Hematopoietic multipotent progenitor cell treated with erythropoietin and hydrocortisone succinate and interleukin-3 and kit ligand, for 8 days (in vitro differentiated cells): ENCODE measurements at regions not wholly inside any gene's neighbourhood (a gene's known extent, or its start where the extent isn't known, plus 50 kb on each side); places are given as distances from the start of the nearest gene placed in this dataset.
"Not testable (repeated sequence)": the region's sequence is repeated elsewhere in the genome, so short reads cannot be mapped to it uniquely, and the experiment has no call there.

ENCODE experiments used
- DNase-seq: peaks from one replicate; pipeline ENCODE4 v3.0.0-alpha.2; 2015

DNA sequence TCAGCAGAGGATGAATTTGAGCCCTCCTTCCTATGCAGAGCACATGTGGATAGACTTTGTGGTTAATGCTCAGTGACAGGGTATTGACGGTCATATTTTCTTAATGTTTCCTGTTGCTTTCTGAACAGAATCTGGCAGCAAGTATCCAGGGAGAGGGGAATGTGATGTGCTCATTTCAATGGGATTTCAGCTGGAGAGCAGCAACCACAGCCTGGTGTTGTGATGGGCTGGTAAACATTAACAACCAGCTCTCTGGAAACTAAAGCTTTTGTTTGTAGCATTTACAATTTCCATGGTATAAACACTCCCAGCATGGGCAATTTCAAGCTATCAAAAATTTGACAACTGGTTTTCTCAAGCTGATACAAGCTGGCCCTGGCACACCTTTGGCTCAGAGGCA is 215.9 kb downstream of the SH2D4B start:
- DNase-seq, result no peak

DNA sequence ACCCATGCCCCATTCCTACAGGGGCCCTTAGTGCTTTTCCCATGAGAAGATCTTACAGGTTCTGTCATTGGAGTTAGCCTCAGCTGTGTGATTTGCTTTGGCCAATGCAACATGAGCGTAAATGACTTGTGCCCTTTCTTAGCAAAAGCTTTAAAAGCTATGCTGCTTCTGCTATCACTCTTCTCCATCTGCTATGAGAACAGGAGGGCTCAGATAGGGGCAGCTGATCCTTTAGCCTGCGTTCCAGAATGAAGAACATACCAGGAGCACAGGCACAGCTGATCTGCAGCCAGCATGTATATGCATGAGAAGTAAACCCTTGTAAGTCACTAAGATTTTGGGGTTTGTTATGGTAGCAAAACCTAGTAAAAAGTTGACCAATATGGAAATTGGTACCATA is 218.2 kb downstream of the SH2D4B start:
- no peak for DNase-seq

DNA sequence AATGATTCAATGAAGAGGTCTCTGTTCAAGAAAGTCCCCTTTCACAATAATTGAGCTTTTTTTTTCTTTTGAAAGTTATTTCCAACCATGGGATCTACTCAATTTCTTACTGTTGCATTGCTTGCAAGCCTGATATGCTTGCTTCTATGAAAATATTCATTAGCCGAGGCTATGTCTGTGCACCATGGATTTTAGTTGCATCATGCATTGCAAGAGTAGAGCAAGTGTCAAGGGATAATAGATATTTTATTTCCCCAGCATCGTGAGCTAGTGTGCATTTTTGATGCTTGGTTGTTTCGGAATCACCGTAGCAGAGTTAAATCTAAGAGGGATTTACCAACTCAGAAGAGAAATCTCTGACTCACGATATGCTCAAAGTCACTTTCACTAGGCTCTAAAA is 222.0 kb downstream of the SH2D4B start:
- no peak for DNase-seq

DNA sequence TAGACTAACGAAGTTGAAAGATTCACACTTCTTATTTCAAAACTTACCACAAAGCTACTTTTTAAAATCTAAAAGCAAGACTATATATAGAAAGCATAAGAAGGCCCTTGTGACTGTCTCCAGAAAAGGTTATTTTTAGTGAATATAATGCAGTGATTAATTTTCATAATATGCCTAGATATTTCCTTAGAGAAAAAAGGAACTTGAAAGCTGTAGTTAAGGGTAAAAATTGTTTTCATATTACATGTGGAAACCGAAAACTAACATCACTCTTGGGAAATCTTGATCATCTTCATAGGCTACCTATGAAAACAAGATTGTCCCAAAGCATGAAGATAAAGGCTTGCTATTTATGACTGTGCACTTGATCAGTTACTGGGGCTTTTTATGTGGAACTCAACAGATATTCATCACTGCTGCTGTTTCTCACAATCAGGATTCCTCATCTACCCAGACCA is 223.2 kb downstream of the SH2D4B start:
- no peak for DNase-seq

DNA sequence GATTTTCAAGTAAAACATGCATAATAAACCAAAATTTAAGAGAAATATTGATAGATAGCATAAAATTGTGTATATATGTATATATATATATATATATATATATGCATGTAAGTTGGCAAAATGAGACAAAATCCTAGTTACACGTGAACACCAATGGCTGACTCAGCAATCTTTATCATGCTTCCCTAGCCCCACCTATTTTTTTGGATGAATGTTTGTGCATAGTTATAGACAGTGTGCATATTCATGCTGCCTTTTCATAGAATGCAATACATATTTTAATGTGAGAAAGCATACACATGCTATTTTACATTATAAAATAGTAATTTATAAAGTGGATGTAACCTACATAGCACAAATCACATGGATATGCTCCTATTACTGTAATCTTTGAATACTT is 230.3 kb downstream of the SH2D4B start:
- DNase-seq, result no peak

DNA sequence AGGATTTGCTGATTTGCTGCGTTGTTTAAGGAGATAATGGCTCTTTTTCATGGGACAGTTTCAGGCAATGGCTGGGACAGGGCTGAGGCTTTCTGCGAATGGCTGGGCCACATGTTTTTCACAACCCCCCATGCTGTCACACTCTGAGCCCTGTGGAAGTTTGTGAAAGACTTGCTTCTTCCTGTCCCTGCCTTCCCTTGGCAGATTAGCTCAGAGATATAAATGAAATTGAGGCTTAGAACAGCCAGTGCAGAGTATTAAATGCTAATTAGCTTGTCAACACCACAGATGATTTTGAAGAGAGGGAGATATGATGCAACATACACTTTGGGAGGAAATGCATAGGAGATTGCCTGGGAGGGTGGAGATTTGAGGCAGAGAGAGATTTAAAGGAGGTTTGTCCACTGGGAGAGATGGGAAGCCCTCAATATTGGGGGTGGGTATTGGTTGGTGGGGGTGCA is 232.0 kb downstream of the SH2D4B start:
- DNase-seq, result no peak

DNA sequence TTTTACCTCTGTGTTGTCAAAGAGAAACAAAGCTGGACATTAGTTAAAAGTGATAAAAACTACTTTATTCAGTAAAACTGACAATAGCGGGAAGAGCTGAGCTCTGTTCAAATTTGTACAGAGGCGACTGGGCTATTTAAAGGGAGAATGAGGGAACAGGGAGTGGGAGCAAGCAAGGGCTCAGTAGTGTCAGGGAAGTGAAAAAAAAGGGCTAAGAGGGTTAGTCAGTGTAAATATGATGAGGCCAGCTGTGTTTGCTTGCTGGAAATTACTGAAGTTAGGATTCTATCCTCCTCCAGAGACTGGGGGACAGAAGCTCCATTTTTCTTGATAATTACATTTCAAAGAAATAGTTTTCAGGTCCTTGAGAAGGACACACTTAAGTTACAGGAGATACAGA is 232.5 kb downstream of the SH2D4B start:
- no peak for DNase-seq

DNA sequence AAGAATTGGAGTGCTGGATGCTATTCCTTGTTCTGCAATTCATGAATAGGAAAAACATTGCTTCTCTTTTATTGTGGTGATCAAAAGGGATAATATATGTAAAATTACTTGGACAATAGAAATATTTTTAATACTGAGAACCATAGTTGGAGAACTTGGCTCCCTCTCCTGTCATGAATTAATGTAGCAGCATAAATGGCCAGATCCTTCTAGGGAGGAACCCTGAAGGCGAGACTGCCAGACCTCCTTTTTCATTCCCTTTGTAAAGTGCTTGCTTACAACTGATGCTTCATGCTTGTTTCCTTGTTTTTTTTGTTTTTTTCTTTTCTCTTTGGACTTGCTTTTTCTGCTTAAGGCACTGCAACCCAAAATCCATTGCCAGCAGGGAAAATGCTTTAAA is 233.6 kb downstream of the SH2D4B start:
- DNase-seq, result no peak

DNA sequence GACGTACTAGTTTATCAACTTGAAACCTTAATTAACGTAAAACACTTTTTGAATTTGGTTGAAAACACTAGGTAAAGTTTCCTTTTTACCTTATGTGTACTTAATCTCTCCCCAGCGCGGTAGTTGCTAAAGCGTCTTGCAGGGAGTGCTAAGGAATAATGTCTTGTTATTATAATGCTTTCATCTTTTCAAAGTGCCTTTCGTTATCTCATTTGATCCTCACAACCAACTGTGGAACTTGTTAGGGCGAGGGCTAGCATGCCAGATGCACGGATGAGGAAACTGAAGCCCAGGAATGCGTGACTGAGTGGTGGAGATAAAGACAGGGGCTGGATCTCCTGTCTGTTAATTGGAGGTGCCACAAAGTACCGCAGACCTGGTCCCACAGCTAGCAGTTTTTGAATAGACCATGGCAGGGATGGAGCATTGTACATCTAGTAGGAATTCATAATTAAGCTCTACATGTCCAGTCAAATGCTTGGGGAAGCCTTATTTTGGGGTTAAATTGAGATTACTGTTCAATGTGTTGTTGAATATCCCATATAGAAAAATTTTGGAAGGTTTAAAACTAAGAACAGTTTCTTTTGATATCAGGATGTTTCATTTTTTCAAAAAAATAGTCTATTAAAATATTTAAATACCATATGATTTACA is 234.3 kb downstream of the SH2D4B start:
- DNase-seq, result no peak

DNA sequence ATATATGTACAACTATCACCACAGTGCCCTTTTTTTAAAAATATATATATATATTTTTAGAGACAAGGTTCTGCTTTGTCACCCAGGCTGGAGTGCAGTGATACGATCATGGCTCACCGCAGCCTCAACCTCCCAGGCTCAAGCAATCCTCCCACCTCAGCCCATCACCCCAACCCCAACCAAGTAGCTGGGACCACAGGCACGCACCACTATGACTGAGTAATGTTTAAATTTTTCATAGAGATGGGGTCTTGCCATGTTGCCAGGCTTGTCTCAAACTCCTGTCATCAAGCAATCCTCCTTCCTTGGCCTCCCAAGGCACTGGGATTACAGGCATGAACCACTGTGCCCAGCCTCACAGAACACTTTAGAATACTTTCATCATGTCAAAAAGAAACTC is 234.9 kb downstream of the SH2D4B start:
- DNase-seq, result no peak

DNA sequence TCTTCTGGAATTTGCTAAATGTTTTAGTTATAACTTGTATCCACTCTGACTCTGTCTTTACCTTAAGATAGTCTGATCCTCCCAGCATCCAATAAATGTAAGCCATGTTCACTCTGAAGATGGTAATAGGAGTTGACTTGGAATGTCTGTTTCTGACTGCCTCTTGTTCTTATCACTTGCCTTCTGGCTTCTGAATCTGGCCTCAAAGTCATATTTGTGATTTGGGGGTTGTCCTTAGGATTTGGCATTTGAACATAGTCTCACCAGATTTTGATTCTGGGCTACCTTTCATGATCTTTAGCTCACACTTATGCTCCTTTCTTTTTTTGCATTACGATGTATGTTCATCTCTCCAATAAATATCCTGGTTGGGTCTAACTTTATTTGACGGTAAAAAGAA is 247.0 kb downstream of the SH2D4B start:
- no peak for DNase-seq

DNA sequence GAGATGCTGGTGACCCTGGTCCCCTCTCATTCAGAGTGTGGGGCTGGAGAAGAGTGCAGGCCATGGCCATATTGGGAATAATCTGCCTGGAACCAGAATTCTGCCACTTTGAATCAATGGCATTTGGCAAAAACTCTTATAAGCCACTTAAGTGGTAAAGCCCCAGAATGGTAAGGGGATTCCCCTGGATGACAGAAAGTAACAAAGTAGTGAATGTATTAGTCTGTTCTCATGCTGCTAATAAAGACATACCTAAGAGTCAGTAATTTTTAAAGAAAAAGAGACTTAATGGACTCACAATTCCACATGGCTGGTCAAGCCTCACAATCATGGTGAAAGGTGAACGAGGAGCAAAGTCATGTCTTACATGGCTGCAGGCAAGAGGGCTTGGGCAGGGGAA is 248.6 kb downstream of the SH2D4B start:
- DNase-seq, result no peak

DNA sequence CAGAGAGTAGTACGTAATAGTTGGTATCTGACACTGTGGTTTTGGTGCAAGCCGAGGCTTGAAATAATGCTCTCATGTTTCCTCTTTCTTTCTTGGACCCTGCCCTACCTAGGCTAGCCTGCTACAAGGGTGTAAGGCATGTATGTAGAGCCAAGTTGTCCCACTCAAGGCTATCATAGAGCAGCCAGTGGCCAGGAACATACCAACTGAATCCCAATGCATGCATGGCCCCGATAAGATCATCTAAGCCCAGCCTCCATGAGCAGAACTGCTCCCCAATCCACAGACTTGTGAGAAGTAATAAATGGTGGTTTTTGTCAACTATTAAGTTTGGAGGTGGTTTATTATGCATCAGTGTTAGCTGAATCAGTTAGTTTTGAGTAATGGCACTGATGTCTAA is 250.2 kb downstream of the SH2D4B start:
- no peak for DNase-seq

DNA sequence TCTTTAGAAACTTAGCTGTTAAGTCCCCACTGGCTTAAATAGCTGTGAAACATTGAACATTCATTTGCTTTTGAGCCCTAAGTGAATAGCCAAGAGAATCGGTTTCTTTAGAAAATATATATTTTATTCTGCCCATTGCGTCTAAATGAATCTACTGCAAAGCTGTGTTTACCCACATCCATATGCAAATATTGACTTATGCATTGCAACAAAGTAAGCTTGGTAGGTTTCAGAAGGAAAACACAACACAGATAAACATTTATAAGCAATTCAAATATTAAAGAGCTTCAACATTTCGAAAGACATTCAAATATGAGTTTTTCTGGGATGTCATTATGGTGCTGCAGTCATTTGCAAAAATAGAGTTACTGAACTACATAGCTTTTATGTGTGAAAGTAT is 257.3 kb downstream of the SH2D4B start:
- no peak for DNase-seq

DNA sequence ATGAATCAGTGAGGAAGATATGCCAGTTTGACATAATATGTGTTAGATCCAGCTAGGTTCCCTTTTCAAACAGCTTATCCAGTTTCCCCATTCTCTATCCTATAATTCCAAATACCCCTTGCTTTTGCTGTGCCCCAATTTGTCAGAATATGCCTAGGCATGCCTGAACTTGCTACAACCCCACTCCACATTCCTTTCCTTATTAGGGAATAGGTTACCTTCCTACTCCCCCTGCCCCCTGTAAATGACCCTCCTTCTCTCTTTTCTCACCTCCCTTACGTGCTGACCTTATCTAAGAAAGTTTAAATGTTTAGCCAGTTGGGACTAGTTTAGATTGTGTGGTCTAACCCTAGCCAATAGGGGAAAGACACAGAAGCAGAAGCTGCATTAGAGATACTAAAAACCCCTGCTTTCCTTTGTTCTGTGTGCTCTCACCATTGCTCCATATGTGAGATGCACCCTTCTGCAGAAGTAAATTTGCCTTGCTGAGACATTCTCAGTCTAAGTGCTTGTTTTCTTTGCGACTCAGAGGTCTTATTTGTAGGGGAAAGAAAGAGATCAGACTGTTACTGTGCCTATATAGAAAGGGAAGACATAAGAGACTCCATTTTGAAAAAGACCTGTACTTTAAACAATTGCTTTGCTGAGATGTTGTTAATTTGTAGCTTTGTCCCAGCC is 267.8 kb downstream of the SH2D4B start:
- no peak for DNase-seq

DNA sequence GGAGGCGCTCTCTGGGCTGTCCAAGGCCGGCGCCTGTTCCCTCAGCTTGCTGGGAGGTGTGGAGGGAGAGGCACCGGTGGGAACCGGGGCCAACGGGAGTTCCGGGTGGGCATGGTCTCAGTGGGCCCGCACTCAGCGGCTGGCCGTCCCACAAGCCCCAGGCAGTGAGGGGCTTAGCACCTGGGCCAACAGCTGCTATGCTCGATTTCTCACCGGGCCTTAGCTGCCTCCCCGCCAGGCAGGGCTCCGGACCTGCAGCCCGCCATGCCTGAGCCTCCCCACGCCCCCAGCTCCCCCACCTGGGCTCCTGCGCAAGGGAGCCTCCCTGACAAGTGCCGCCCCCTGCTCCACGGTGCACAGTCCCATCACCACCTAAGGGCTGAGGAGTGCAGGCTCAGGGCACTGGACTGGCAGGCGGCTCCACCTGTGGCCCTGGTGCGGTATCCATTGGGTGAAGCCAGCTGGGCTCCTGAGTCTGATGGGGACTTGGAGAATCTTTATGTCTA is 276.5 kb downstream of the SH2D4B start:
- no peak for DNase-seq

DNA sequence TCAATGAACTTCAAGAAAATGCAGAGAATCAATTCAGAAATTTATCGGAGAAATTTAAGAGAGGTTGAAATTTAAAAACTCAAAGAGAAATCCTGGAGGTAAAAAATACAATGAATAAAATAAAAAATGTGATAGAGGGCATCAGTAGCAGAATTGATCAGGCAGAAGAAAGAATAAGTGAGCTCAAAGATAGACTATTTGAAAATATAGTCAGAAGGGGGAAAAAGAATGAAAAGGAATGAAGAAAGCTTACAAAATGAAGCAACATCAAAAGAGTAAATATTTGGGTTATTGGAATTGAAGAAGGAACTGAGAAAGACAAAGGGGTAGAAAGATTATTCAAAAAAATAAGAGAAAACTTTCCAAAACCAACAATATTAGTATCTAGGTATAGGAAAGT is 291.4 kb downstream of the SH2D4B start:
- DNase-seq, result no peak

DNA sequence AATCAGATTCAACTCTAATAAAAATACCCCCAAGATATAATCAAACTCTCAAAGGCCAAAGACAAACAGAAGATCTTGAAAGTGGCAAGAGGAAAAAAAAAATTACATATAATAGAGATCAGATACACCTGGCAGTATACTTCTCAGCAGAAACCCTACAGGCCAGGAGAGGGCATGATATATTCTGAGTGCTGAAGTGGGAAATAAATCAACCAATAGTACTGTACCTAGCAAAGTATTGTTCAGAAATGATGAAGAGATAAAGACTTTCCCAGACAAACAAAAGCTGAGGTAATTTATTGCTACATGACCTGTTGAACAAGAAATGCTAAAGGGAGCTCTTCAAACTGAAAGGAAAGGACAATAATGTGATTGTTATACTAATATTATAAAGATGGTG is 291.9 kb downstream of the SH2D4B start:
- DNase-seq, result no peak

DNA sequence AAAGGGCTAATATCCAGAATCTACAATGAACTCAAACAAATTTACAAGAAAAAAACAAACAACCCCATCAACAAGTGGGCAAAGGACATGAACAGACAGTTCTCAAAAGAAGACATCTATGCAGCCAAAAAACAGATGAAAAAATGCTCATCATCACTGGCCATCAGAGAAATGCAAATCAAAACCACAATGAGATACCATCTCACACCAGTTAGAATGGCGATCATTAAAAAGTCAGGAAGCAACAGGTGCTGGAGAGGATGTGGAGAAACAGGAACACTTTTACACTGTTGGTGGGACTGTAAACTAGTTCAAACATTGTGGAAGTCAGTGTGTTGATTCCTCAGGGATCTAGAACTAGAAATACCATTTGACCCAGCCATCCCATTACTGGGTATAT is 295.0 kb downstream of the SH2D4B start:
- DNase-seq, result not testable (repeated sequence)

DNA sequence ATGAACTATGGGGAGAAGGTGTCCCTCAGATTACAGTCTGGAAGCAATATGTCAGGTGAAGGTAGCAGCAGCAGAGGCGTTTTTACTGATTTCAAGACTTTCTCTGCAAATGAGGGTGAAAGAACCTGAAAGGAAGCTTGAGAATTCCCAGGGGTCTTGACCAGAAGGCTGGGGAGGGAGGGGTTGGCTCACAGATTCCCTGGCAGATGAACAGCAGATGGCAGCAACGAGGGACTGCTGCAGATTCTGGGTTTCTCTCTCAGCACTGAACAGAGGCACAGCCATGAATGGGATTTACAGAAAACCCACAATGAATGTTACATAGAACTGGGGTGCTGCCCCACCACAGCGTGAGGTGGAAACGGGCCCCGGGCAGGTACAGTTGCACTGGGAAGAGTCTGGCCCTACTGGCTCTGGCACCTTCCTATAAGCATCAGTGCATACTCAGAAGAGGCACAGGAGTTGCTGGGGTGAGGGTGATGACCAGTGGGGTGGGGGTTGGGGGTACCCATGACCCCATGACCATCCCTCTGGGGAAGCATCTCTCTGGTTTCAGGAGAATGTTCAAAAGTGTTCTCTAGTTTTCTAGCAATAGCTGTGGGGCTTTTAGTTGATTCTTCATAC is 317.8 kb downstream of the SH2D4B start:
- DNase-seq, result peak; percentile 2

DNA sequence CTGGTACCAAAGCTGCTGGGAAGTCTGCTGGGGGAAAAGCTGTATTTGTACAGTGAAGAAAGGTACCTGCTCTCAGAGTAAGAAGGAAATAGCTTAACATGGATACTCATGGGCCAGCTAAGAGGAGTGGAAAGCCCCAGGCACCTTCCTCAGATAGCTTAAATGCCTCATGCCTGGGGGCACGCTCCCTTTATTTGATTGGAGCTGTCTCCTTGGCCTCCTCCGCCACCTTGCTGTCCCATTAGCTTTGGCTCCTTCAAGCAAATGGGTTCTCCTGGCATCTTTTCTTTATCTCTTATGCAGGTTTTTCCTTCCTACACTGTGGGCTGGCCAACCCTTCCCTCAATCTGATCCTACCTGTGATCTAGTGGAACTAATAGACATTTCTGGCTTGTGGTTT is 318.5 kb downstream of the SH2D4B start:
- no peak for DNase-seq

DNA sequence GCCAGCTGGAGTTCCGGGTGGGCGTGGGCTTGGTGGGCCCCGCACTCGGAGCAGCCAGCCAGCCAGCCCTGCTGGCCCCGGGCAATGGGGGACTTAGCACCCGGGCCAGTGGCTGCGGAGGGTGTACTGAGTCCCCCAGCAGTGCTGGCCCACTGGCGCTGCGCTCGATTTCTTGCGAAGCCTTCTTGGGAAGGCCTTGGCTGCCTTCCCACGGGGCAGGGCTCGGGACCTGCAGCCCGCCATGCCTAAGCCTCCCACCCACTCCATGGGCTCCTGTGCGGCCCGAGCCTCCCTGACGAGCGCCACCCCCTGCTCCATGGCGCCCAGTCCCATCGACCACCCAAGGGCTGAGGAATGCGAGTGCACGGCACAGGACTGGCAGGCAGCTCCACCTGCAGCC is 321.6 kb downstream of the SH2D4B start:
- DNase-seq, result not testable (repeated sequence)

DNA sequence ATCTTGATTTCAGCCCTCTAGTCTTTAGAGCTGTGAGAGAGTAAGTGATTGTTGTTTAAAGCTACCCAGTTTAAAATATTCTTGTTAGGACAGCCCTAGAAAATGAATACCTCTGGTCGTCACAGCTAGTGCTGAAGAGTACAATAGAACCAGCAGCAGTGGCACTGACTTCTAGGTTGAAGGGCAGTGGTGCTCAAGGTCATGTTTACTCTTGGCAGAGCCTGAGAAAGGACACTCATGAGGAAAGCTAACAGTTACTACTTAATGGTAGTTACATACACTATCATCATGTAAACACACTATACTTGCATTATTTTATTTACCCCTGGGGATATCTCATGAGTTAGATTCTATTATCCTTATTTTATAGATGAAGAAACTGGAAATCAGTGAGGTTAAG is 323.0 kb downstream of the SH2D4B start:
- no peak for DNase-seq

DNA sequence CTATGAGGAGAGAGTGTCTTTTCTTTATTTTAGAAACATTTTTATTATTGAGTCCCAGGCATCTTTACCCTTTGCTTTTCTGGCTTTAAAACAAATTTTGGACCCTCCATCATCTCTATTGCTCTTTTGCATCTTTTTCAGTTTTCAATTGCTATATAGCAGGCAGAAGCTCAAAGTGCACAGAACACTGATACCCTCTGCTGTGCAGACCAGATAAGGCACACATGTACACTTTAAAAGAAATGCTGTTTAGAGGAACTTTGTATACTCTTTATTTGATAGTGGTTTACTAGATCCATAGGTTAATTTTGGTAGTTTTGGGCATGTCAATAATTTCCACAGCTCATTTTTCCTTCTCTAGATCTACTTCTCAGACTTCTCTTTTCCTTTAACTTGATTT is 324.2 kb downstream of the SH2D4B start:
- DNase-seq, result no peak
